ENCODE measurements at regions not wholly inside any gene's neighbourhood (a gene's known extent, or its start where the extent isn't known, plus 50 kb on each side); places are given as distances from the start of the nearest gene placed in this dataset.

DNA sequence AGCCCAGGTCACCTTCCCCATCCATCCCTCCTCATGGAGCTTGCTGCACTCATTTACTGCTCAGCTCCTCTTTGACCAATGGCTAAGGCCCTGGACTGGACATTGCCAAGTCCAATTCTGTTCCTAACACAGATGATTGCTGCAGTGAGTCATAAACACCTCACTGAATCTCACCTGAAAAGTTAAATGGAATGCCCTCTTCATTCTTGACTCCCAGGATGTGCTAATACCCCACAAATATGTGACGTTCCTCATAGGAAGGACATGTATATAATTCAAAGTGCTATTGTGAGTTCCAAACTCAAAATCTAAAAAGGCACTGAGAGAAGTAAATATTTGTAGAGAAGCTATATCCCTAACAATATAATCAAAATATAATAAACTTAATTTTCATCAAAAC, 73.5 kb upstream of the DLX6 start:
- no peak for DNase-seq

- DNase-seq: no peak
Observed at GRCh38 chr7:96933067-96933645, 72.2 kb upstream of the DLX6 start.

DNA sequence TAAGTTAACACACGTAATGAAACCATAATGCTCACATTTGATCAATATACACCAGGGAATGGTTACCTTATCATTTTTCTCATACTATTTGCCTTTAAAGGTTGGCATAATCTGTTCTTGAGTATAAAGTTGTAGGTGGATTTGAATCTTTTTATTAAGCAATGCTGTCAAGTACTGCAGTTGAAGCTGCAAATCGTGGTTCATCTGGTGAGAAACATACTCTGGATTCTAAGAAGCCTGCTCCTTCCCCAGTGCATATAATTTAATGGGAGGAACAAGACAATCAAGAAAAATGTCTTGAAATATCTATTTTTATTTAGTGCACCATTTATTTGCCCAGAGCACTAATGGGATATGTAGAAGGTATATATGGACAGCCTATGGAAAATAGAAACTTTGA, 68.7 kb upstream of the DLX6 start:
- DNase-seq: no peak

- DNase-seq: no peak
Observed at GRCh38 chr7:96942112-96942511, 63.2 kb upstream of the DLX6 start.

GRCh38 chr7:96949766-96950165, 55.6 kb upstream of the DLX6 start:
- DNase-seq: no peak

DNA sequence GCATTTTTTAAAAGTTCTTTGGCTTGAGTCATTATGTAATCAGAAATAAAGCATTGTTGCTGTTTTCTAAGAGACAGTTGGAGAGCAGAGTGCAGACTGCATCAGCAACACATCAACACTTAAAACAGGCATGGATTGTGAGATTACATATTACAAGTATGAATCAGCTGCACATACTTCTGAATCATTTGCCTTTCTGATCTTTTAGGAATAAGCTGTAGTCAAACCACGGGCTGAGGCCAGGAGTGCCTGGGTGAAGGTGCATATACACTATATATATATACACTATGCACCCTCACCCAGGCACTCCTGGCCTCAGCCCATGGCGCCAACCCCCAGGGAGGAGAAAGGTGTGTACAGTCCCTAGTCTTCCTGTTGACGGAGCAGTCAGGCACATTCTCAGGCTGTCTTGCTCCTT, 52.4 kb upstream of the DLX6 start:
- DNase-seq: no peak

DNA sequence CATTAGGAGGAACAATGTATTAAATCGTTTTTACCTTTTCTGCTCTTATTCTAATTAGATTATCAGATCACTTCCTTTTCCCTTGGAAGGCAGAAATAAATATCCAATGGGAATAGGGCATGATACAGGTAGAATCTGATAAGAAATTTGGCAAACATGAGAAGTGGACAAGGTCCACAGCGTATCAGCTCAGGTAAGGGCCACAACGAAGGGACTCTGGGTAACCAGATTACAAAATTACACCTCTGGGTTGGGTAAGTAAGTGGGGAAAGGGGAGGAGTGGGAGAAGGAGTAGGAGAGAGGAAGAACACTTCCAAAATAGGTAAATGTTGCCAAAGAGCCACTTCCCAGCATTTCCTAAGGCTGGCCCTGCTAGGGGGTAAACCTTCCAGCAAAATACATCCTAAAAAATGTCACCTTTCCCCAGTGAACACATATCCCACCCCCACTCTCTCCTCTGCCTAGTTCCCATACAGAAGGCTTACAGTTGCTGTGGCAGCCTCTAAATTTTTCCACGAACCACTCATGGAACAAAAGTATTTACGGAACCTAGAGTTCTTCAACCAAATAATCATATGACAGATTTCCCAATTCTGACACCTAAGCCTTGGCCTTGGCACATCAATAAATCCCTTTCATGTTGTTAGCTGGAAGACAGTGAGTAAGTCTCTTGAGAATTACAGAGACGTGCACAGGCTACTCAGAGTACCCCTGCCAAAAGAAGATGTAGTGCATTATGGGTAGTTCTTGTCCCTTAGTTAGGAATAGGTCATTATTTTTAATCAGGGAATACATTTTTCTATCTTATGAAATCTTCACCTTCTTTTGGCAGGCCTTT, 51.5 kb upstream of the DLX6 start:
- no peak for DNase-seq

Data from activated CD4-positive, alpha-beta T cell treated with anti-CD3 and anti-CD28 coated beads for 4 hours (primary cell).